ENCODE measurements at regions not wholly inside any gene's neighbourhood (a gene's known extent, or its start where the extent isn't known, plus 50 kb on each side); places are given as distances from the start of the nearest gene placed in this dataset.
"Not testable (repeated sequence)": the region's sequence is repeated elsewhere in the genome, so short reads cannot be mapped to it uniquely, and the experiment has no call there.

DNA sequence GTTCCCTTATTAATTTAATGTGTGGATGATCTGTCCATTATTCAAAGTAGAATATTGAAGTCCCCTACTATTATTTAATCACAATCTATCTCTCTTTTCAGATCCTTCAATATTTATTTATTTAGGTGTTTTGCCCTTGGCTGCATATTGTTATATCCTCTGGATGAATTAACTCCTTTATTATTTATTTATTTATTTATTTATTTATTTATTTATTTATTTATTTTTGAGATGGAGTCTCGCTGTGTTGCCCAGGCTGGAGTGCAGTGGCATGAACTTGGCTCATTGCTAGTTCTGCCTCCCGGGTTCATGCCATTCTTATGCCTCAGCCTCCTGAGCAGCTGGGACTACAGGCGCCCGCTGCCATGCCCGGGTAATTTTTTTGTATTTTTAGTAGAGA is 776.6 kb upstream of the NXPH2 start:
- Mint-ChIP-seq H3K27me3 (ENCODE audit: insufficient read depth, unreplicated experiment) (no peaks in the 10 kb centered on the region), H3K4me1 (ENCODE audit: insufficient read depth, unreplicated experiment) (no peaks in the 10 kb centered on the region), H3K4me3 (ENCODE audit: unreplicated experiment) (no peak overlapping the region), H3K27ac (ENCODE audit: low read depth, unreplicated experiment) (no peak overlapping the region), H3K9me3 (ENCODE audit: unreplicated experiment) (peaks cover 19% of the 10 kb centered on the region), H3K36me3 (ENCODE audit: insufficient read depth, unreplicated experiment) (peaks cover 7% of the 10 kb centered on the region)
- intact Hi-C loops (cut with micrococcal nuclease), result no loop called here
- DNase-seq (ENCODE audit: unreplicated experiment), result no peak
- BruUV-seq (replicated peaks), result no TSS peak
- TF ChIP-seq, protein P1, sequence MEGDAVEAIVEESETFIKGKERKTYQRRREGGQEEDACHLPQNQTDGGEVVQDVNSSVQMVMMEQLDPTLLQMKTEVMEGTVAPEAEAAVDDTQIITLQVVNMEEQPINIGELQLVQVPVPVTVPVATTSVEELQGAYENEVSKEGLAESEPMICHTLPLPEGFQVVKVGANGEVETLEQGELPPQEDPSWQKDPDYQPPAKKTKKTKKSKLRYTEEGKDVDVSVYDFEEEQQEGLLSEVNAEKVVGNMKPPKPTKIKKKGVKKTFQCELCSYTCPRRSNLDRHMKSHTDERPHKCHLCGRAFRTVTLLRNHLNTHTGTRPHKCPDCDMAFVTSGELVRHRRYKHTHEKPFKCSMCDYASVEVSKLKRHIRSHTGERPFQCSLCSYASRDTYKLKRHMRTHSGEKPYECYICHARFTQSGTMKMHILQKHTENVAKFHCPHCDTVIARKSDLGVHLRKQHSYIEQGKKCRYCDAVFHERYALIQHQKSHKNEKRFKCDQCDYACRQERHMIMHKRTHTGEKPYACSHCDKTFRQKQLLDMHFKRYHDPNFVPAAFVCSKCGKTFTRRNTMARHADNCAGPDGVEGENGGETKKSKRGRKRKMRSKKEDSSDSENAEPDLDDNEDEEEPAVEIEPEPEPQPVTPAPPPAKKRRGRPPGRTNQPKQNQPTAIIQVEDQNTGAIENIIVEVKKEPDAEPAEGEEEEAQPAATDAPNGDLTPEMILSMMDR (IDR thresholded peaks at IDR 0.05; ENCODE audit: unreplicated experiment), result no peak
- ChIA-PET POLR2A (no interaction called here), CTCF (no interaction called here)

DNA sequence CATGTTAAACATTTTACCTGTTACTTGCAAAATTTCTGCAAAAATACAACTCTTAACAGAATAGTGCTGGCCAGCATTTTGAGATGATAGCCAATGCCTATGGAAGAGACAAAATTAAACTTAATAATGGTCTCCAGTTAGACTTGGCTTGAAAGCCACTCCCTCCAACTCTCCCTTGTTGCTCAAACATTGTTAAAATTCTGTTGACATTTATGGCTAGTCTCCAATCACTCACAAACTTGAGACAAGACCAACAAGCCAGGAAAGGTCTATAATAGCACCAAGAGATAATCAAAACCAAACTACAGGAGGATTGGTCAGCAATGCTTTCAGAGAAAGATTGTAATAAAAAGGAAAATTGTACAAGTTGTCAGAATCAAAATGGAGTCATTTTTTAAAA is 770.7 kb upstream of the NXPH2 start:
- TF ChIP-seq, protein P1 (IDR thresholded peaks at IDR 0.05; ENCODE audit: unreplicated experiment), result no peak
- intact Hi-C loops (cut with micrococcal nuclease), result no loop called here
- DNase-seq (ENCODE audit: unreplicated experiment), result no peak
- no peaks in the 10 kb centered on the region for H3K36me3 Mint-ChIP-seq (ENCODE audit: insufficient read depth, unreplicated experiment)
- H3K27me3 Mint-ChIP-seq (ENCODE audit: insufficient read depth, unreplicated experiment), result no peaks in the 10 kb centered on the region
- no peaks in the 10 kb centered on the region for H3K4me1 Mint-ChIP-seq (ENCODE audit: insufficient read depth, unreplicated experiment)
- BruUV-seq (replicated peaks), result no TSS peak
- no peak overlapping the region for H3K27ac Mint-ChIP-seq (ENCODE audit: low read depth, unreplicated experiment)
- peaks cover 7% of the 10 kb centered on the region for H3K9me3 Mint-ChIP-seq (ENCODE audit: unreplicated experiment)
- ChIA-PET CTCF (no interaction called here), POLR2A (no interaction called here)
- H3K4me3 Mint-ChIP-seq (ENCODE audit: unreplicated experiment), result no peak overlapping the region

DNA sequence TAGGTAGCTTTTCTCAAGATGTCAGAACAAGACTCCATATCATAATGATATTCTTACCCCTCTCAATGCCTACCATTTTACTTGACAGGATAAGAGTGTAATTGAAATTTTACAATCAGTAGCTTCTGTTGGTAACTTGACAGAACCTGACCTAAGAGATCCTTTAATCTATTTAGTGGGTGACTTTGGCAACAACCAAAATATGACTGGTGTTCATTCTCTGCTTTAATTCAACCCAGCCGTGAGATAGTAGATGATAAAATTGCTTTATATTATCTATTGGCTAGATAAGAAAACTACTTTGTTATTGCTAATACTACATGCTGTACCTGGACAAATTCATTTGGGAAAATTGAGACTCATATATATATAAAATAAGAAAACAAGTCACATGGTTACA is 770.2 kb upstream of the NXPH2 start:
- ChIA-PET POLR2A (no interaction called here), CTCF (interaction anchor here (0.5 kb wide), 1 partner anchor 1672 kb away, joined by 3 read pairs; no protein-coding TSS in a partner anchor)
- DNase-seq (ENCODE audit: unreplicated experiment), result no peak
- intact Hi-C loops (cut with micrococcal nuclease), result no loop called here
- no peaks in the 10 kb centered on the region for H3K27me3 Mint-ChIP-seq (ENCODE audit: insufficient read depth, unreplicated experiment)
- TF ChIP-seq, protein P1 (IDR thresholded peaks at IDR 0.05; ENCODE audit: unreplicated experiment), result no peak
- H3K36me3 Mint-ChIP-seq (ENCODE audit: insufficient read depth, unreplicated experiment), result no peaks in the 10 kb centered on the region
- BruUV-seq (replicated peaks), result no TSS peak
- H3K9me3 Mint-ChIP-seq (ENCODE audit: unreplicated experiment), result peaks cover 7% of the 10 kb centered on the region
- no peak overlapping the region for H3K4me3 Mint-ChIP-seq (ENCODE audit: unreplicated experiment)
- H3K4me1 Mint-ChIP-seq (ENCODE audit: insufficient read depth, unreplicated experiment), result no peaks in the 10 kb centered on the region
- no peak overlapping the region for H3K27ac Mint-ChIP-seq (ENCODE audit: low read depth, unreplicated experiment)

DNA sequence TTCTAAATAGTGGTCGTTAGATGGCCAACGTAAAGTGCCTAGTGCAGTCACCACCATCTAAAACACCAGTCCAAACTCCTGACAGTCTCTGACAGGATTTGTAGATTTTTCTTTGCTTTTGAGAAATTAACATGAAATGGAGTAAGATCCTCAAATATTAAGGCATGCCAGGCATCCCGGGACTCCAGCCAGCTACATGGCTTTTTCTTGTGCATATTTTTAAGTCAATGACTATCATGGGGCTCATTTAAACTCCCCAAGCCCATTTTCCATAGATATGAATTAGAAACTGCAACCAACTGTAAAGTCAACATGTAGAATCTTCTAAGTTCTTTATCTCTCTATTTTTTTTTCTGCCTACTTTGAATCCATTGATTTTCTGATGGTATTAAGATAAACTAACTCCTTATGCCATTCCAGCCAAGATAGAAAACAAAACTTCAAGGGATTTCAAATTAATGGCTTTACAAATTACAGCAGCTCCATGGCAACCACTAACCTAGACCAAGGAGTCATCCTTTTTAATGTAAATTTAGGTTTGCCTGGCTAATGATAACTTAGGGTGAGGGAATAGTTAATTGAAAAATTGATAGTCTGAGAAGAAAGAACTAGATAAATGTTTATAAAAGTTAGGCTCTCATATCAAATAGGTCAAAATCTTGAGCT is 764.1 kb upstream of the NXPH2 start:
- DNase-seq (ENCODE audit: unreplicated experiment), result no peak
- Mint-ChIP-seq H3K4me1 (ENCODE audit: insufficient read depth, unreplicated experiment) (no peaks in the 10 kb centered on the region), H3K36me3 (ENCODE audit: insufficient read depth, unreplicated experiment) (no peaks in the 10 kb centered on the region), H3K4me3 (ENCODE audit: unreplicated experiment) (no peak overlapping the region), H3K27me3 (ENCODE audit: insufficient read depth, unreplicated experiment) (no peaks in the 10 kb centered on the region), H3K27ac (ENCODE audit: low read depth, unreplicated experiment) (no peak overlapping the region), H3K9me3 (ENCODE audit: unreplicated experiment) (peaks cover 16% of the 10 kb centered on the region)
- TF ChIP-seq, protein P1 (IDR thresholded peaks at IDR 0.05; ENCODE audit: unreplicated experiment), result no peak
- intact Hi-C loops (cut with micrococcal nuclease), result no loop called here
- CTCF ChIA-PET, result no interaction called here
- no TSS peak for BruUV-seq (replicated peaks)
- POLR2A ChIA-PET, result no interaction called here

DNA sequence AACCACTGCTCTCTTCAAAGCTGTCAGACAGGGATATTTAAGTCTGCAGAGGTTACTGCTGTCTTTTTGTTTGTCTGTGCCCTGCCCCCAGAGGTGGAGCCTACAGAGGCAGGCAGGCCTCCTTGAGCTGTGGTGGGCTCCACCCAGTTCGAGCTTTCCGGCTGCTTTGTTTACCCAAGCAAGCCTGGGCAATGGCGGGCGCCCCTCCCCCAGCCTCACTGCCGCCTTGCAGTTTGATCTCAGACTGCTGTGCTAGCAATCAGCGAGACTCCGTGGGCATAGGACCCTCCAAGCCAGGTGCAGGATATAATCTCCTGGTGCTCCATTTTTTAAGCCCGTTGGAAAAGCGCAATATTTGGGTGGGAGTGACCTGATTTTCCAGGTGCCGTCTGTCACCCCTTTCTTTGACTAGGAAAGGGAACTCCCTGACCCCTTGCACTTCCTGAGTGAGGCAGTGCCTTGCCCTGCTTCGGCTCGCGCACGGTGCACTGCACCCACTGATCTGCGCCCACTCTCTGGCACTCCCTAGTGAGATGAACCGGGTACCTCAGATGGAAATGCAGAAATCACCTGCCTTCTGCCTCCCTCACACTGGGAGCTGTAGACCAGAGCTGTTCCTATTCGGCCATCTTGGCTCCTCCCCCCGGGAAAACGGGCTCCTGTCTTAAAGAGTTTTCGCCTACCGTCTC is 758.3 kb upstream of the NXPH2 start:
- H3K4me3 Mint-ChIP-seq (ENCODE audit: unreplicated experiment); H3K27ac Mint-ChIP-seq (ENCODE audit: low read depth, unreplicated experiment); CTCF ChIA-PET; intact Hi-C loops (cut with micrococcal nuclease); POLR2A ChIA-PET; DNase-seq (ENCODE audit: unreplicated experiment); H3K4me1 Mint-ChIP-seq (ENCODE audit: insufficient read depth, unreplicated experiment); H3K36me3 Mint-ChIP-seq (ENCODE audit: insufficient read depth, unreplicated experiment); H3K27me3 Mint-ChIP-seq (ENCODE audit: insufficient read depth, unreplicated experiment); BruUV-seq (replicated peaks): not testable (repeated sequence)
- peaks cover 16% of the 10 kb centered on the region for H3K9me3 Mint-ChIP-seq (ENCODE audit: unreplicated experiment)

Data from MCF 10A (cell line).